Retina (tissue), 1 donor: ENCODE measurements at regions not wholly inside any gene's neighbourhood (a gene's known extent, or its start where the extent isn't known, plus 50 kb on each side); places are given as distances from the start of the nearest gene placed in this dataset.

Source experiments
- DNase-seq: peaks from one replicate; pipeline ENCODE4 v3.0.0-alpha.2; 2016

- no peak for DNase-seq
Measured at GRCh38 chr13:59442461-59442860, 721.3 kb downstream of the DIAPH3 start.

- no peak for DNase-seq
Measured at GRCh38 chr13:59442944-59443486, 720.7 kb downstream of the DIAPH3 start.

- DNase-seq, result no peak
Measured at GRCh38 chr13:59444210-59444857, 719.4 kb downstream of the DIAPH3 start.

- DNase-seq, result no peak
Measured at GRCh38 chr13:59445812-59446211, 717.9 kb downstream of the DIAPH3 start.

GRCh38 chr13:59446391-59446790 is 717.3 kb downstream of the DIAPH3 start:
- no peak for DNase-seq

GRCh38 chr13:59447031-59447430 is 716.7 kb downstream of the DIAPH3 start:
- DNase-seq, result no peak

- no peak for DNase-seq
Measured at GRCh38 chr13:59447846-59448620, 715.7 kb downstream of the DIAPH3 start.

- DNase-seq, result no peak
Measured at GRCh38 chr13:59449750-59450149, 714.0 kb downstream of the DIAPH3 start.

GRCh38 chr13:59450229-59450628 is 713.5 kb downstream of the DIAPH3 start:
- no peak for DNase-seq

GRCh38 chr13:59451236-59451635 is 712.5 kb downstream of the DIAPH3 start:
- DNase-seq, result no peak

GRCh38 chr13:59452189-59452890 is 711.4 kb downstream of the DIAPH3 start:
- DNase-seq, result peak; percentile 24

- no peak for DNase-seq
Measured at GRCh38 chr13:59458908-59459579, 704.7 kb downstream of the DIAPH3 start.

GRCh38 chr13:59459972-59460371 is 703.8 kb downstream of the DIAPH3 start:
- DNase-seq, result no peak

GRCh38 chr13:59461411-59461810 is 702.3 kb downstream of the DIAPH3 start:
- DNase-seq, result no peak

- no peak for DNase-seq
Measured at GRCh38 chr13:59463023-59463422, 700.7 kb downstream of the DIAPH3 start.

GRCh38 chr13:59464926-59465325 is 698.8 kb downstream of the DIAPH3 start:
- no peak for DNase-seq

GRCh38 chr13:59468396-59468795 is 695.3 kb downstream of the DIAPH3 start:
- no peak for DNase-seq

- no peak for DNase-seq
Measured at GRCh38 chr13:59471106-59471505, 692.6 kb downstream of the DIAPH3 start.

- DNase-seq, result no peak
Measured at GRCh38 chr13:59472134-59472533, 691.6 kb downstream of the DIAPH3 start.

GRCh38 chr13:59474696-59475095 is 689.0 kb downstream of the DIAPH3 start:
- DNase-seq, result no peak

GRCh38 chr13:59475911-59476310 is 687.8 kb downstream of the DIAPH3 start:
- DNase-seq, result no peak

- DNase-seq, result no peak
Measured at GRCh38 chr13:59476366-59476765, 687.4 kb downstream of the DIAPH3 start.

- no peak for DNase-seq
Measured at GRCh38 chr13:59477011-59477410, 686.7 kb downstream of the DIAPH3 start.
